Calu3 (cell line): ENCODE measurements at regions not wholly inside any gene's neighbourhood (a gene's known extent, or its start where the extent isn't known, plus 50 kb on each side); places are given as distances from the start of the nearest gene placed in this dataset.

Experiments
- BruUV-seq: library from RNA; stranded (reverse); fragments of 400-500 nt; replicated peaks from 2 replicates; lab custom pipeline; 2021; lab: Mats Ljungman, UMichigan
- CTCF ChIA-PET: fragments of 300-600 bp; sonication (Branson Sonifier 250); formaldehyde crosslinking; loops from one replicate; lab custom pipeline; 2022; ENCODE audit warnings: antibody characterized with exemption; lab: Charles Lee
- DNase-seq: peaks from one replicate; pipeline ENCODE4 v3.0.0; 2022
- H3K27ac Mint-ChIP-seq: one replicate; pipeline ENCODE4 v1.8.0; 2022; ENCODE audit warnings: mixed read lengths; ENCODE audit not compliant: unreplicated experiment
- H3K27me3 Mint-ChIP-seq: one replicate; pipeline ENCODE4 v1.8.0; 2022; ENCODE audit warnings: mixed read lengths; ENCODE audit not compliant: unreplicated experiment
- H3K36me3 Mint-ChIP-seq: one replicate; pipeline ENCODE4 v1.8.0; 2022; ENCODE audit warnings: mild to moderate bottlenecking, moderate library complexity, mixed read lengths; ENCODE audit not compliant: insufficient read depth, unreplicated experiment
- H3K4me1 Mint-ChIP-seq: one replicate; pipeline ENCODE4 v1.8.0; 2022; ENCODE audit warnings: mild to moderate bottlenecking, low read depth, mixed read lengths; ENCODE audit not compliant: unreplicated experiment
- H3K4me3 Mint-ChIP-seq: one replicate; pipeline ENCODE4 v1.8.0; 2022; ENCODE audit warnings: mild to moderate bottlenecking, low read depth, moderate library complexity, mixed read lengths; ENCODE audit not compliant: unreplicated experiment
- H3K9me3 Mint-ChIP-seq: one replicate; pipeline ENCODE4 v1.8.0; 2022; ENCODE audit warnings: low read depth, mixed read lengths; ENCODE audit not compliant: unreplicated experiment
- CTCF ChIP-seq: fragments of 200-600 bp; IDR thresholded peaks from one replicate; pipeline ENCODE4 v1.8.0; 2022; ENCODE audit warnings: antibody characterized with exemption; ENCODE audit not compliant: unreplicated experiment
- intact Hi-C: fragments of 100-400 bp; cut with micrococcal nuclease; formaldehyde crosslinking; loops from one replicate; pipeline ENCODE4 v1.10.0; 2022; ENCODE audit not compliant: unreplicated experiment

GRCh38 chr3:67710396-67710795 lies 56.0 kb upstream of the SUCLG2 start:
- H3K27ac Mint-ChIP-seq, result no peak overlapping the region
- H3K4me3 Mint-ChIP-seq, result no peak overlapping the region
- no TSS peak for BruUV-seq
- TF ChIP-seq CTCF, result no peak
- no peaks in the 10 kb centered on the region for H3K9me3 Mint-ChIP-seq
- no peak for DNase-seq
- intact Hi-C loops, result no loop called here
- H3K4me1 Mint-ChIP-seq, result no peaks in the 10 kb centered on the region
- CTCF ChIA-PET, result no interaction called here
- H3K36me3 Mint-ChIP-seq, result no peaks in the 10 kb centered on the region
- H3K27me3 Mint-ChIP-seq, result no peaks in the 10 kb centered on the region

GRCh38 chr3:67706934-67707333 lies 52.5 kb upstream of the SUCLG2 start:
- no peak for DNase-seq
- no peak for TF ChIP-seq CTCF
- H3K4me1 Mint-ChIP-seq, result no peaks in the 10 kb centered on the region
- no peaks in the 10 kb centered on the region for H3K36me3 Mint-ChIP-seq
- no peaks in the 10 kb centered on the region for H3K27me3 Mint-ChIP-seq
- intact Hi-C loops, result no loop called here
- H3K4me3 Mint-ChIP-seq, result no peak overlapping the region
- H3K27ac Mint-ChIP-seq, result no peak overlapping the region
- CTCF ChIA-PET, result no interaction called here
- H3K9me3 Mint-ChIP-seq, result no peaks in the 10 kb centered on the region
- no TSS peak for BruUV-seq

GRCh38 chr3:67704322-67704721 lies 49.9 kb upstream of the SUCLG2 start:
- H3K9me3 Mint-ChIP-seq, result no peaks in the 10 kb centered on the region
- no peaks in the 10 kb centered on the region for H3K27me3 Mint-ChIP-seq
- no peak overlapping the region for H3K27ac Mint-ChIP-seq
- BruUV-seq, result no TSS peak
- no peak overlapping the region for H3K4me3 Mint-ChIP-seq
- H3K4me1 Mint-ChIP-seq, result no peaks in the 10 kb centered on the region
- intact Hi-C loops, result no loop called here
- TF ChIP-seq CTCF, result no peak
- no peaks in the 10 kb centered on the region for H3K36me3 Mint-ChIP-seq
- CTCF ChIA-PET, result no interaction called here
- no peak for DNase-seq
